Stimulated activated effector memory CD8-positive, alpha-beta T cell treated with anti-CD3 and anti-CD28 coated beads, Interleukin-12 subunit alpha, Interleukin-12 subunit beta, amount 100 ng/mL, for 72 hours (primary cell): ENCODE measurements at regions not wholly inside any gene's neighbourhood (a gene's known extent, or its start where the extent isn't known, plus 50 kb on each side); places are given as distances from the start of the nearest gene placed in this dataset.

ENCODE experiments used
- ATAC-seq: fragments of 150-1000 bp; cut with Tn5 transposase; 2 replicates; pipeline ENCODE4 v1.10.0; 2021
- DNase-seq, 2 donors: peaks; one replicate each; pipeline ENCODE4 v3.0.0; 2021 to 2022; ENCODE audit warnings: low spot score in 2 of 2
- H3K27ac Mint-ChIP-seq: one replicate; pipeline ENCODE4 v1.8.0; 2022; ENCODE audit warnings: mild to moderate bottlenecking, mixed read lengths
- H3K36me3 Mint-ChIP-seq: one replicate; pipeline ENCODE4 v1.8.0; 2022; ENCODE audit warnings: mild to moderate bottlenecking, mixed read lengths
- H3K4me1 Mint-ChIP-seq: one replicate; pipeline ENCODE4 v1.8.0; 2022; ENCODE audit warnings: mixed read lengths
- H3K4me3 Mint-ChIP-seq: one replicate; pipeline ENCODE4 v1.8.0; 2022; ENCODE audit warnings: mild to moderate bottlenecking, mixed read lengths
- H3K9me3 Mint-ChIP-seq: one replicate; pipeline ENCODE4 v1.8.0; 2022; ENCODE audit warnings: mixed read lengths

DNA sequence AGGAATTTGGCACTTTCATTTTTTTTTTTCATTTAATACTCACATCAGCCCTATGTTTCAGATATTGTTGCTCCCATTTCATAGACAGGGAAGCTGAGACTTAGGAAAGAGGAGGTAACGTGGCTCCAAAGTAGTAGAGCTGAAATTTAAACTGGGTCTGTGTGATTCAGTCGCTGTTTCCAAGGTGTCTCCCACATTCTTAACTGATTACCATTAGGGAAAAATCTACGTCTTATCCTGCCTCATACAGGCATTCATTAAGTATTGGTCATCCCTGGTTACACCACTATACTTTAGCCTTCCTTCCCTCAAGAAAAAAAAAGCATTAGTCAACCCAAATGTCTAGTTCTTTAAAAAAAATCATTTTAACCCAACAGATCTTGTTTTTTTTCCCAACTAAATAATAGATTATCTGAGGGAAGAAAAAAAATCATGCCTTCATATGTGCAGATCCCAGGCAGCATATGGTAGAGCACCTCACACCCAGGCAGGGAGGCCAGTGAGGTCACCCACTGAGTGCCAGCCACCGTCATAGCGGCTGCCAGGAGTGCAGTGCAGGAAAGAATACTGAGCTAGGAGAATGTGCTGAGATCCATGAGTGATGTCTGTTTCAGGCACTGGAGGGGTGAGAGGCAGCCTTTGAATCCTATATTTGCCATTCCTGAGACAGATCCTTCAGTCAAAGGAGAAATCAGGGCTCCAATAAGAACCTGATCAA is 59.0 kb upstream of the SORCS3 start:
- Mint-ChIP-seq H3K9me3 (no peaks in the 10 kb centered on the region), H3K27ac (no peak overlapping the region), H3K4me1 (peaks cover 18% of the 10 kb centered on the region), H3K36me3 (no peaks in the 10 kb centered on the region), H3K4me3 (no peak overlapping the region)
- ATAC-seq, result no peak
- no peak for DNase-seq

DNA sequence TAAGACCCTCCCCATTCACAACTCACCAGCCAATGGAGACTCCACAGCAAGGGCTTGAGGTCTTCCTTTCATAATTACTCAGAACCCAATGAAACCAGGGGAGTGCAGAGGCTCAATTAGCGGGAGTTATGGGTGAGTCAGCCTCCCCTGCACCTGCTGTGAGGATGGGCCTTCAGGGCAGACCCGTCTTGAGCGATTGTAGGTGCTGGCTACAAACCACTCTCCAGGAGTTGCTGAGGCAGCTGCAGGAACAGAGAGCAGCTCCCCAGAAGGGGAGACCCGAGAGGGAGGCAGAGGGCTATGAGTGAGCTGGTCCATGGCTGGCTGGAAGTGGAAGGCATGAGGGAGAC is 58.5 kb upstream of the SORCS3 start:
- H3K4me1 Mint-ChIP-seq, result peaks cover 19% of the 10 kb centered on the region
- H3K36me3 Mint-ChIP-seq, result no peaks in the 10 kb centered on the region
- no peak overlapping the region for H3K4me3 Mint-ChIP-seq
- H3K9me3 Mint-ChIP-seq, result no peaks in the 10 kb centered on the region
- DNase-seq, result no peak
- ATAC-seq, result peak; percentile 25
- H3K27ac Mint-ChIP-seq, result no peak overlapping the region

DNA sequence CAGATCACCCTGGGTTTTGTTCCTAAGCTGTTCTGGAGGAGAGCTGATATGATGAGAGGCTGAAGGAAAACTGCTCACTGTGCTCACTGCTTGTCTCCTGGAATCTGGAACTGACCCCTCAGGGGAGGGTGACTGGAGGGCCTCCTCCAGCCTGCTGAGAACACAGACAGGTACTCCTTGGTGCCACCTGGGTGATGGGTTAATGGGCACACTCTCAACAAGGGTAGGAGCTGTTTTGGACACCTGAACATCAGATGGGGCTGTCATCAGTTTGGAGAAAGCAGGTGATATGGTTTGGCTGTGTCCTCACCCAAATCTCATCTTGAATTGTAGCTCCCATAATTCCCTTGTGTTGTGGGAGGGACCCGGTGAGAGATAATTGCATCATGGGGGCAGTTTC is 58.1 kb upstream of the SORCS3 start:
- H3K36me3 Mint-ChIP-seq, result no peaks in the 10 kb centered on the region
- peaks cover 19% of the 10 kb centered on the region for H3K4me1 Mint-ChIP-seq
- H3K27ac Mint-ChIP-seq, result no peak overlapping the region
- H3K9me3 Mint-ChIP-seq, result no peaks in the 10 kb centered on the region
- peak; percentile 17 for ATAC-seq
- DNase-seq, result no peak
- H3K4me3 Mint-ChIP-seq, result no peak overlapping the region

DNA sequence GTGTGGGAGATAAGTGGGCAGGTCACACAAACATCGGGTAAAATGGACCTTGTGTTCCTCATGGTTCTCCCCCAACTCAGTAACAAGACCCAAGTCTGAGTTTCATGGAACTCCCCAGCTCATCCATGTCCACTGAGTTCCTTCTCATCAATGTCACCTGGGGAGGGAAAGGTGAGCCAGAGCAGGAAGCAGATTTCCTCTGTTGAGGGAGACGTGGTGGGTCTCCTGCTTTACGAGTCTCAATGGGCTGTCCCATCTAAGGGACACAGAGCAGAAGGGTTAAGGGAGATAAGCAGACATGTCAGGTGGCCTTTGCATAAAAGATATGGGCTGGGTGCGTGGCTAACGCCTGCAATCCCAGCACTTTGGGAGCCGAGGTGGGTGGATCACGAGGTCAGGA is 56.5 kb upstream of the SORCS3 start:
- no peak for DNase-seq
- H3K27ac Mint-ChIP-seq, result no peak overlapping the region
- ATAC-seq, result no peak
- H3K4me1 Mint-ChIP-seq, result peaks cover 19% of the 10 kb centered on the region
- no peak overlapping the region for H3K4me3 Mint-ChIP-seq
- no peaks in the 10 kb centered on the region for H3K36me3 Mint-ChIP-seq
- H3K9me3 Mint-ChIP-seq, result no peaks in the 10 kb centered on the region

DNA sequence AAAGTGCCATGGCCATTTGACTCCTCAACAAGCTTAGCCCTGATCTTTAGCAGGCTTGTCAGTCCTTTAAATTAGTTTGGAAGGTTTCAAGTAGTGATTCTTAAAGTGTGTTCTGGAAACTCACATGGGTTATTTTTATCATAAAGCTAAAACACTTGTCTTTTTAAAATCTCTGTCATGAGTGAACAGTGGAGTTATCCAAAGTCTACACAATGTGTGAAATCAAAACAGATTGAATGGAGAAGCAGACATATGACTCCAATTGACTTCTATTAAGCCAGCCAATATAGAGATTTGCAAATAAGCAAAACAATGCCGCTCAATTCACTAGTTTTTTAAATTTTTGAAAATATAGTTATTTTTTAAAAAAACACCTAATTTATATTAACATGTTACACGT is 53.3 kb upstream of the SORCS3 start:
- DNase-seq (no peak), ATAC-seq (no peak)
- H3K36me3 Mint-ChIP-seq, result no peaks in the 10 kb centered on the region
- H3K4me1 Mint-ChIP-seq, result peaks cover 9% of the 10 kb centered on the region
- no peak overlapping the region for H3K4me3 Mint-ChIP-seq
- H3K27ac Mint-ChIP-seq, result no peak overlapping the region
- H3K9me3 Mint-ChIP-seq, result no peaks in the 10 kb centered on the region

DNA sequence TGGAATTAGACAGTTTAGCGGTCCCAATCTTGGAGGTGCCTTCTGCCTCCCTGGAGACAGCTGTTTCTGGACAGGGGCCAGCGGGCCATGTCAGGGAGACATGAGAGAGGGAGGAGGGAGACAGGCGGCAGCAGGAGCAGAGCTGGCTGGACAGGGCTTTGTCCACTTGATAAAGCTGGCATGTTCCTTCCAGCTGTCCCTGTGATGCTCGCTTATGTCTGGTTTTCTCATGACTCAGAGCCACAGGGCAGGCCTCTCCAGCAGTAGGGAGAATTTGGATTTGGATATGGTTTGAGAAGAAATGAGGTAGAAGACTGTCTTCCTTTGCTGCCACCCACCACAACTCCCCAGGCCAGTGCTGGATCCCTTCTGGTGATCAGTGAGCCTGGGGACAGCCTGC is 51.7 kb upstream of the SORCS3 start:
- H3K36me3 Mint-ChIP-seq, result no peaks in the 10 kb centered on the region
- peaks cover 7% of the 10 kb centered on the region for H3K4me1 Mint-ChIP-seq
- no peaks in the 10 kb centered on the region for H3K9me3 Mint-ChIP-seq
- ATAC-seq (no peak), DNase-seq (no peak)
- no peak overlapping the region for H3K4me3 Mint-ChIP-seq
- no peak overlapping the region for H3K27ac Mint-ChIP-seq

DNA sequence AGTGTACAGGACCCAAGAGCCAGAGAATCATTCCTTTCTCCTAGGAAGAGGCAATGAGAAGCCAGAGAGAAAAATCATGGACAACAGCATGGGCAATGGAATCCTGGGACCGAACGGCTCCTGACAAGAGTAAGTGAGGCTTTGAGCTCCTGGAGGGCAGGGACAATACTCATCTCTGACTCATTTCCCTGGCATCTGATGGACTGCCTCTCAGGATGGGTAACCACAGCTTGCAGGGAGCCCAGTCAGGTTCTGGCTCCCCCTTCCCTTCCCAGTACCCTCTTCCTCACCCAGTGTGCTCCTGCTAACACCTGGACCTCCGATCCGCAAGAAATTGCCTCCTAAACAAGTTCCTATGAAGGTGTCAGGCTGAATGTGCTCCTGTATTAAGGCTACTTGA is 51.2 kb upstream of the SORCS3 start:
- DNase-seq (no peak), ATAC-seq (no peak)
- H3K4me1 Mint-ChIP-seq, result peaks cover 7% of the 10 kb centered on the region
- H3K4me3 Mint-ChIP-seq, result no peak overlapping the region
- no peaks in the 10 kb centered on the region for H3K36me3 Mint-ChIP-seq
- no peaks in the 10 kb centered on the region for H3K9me3 Mint-ChIP-seq
- H3K27ac Mint-ChIP-seq, result no peak overlapping the region
